GM13977 (cell line): ENCODE measurements at regions not wholly inside any gene's neighbourhood (a gene's known extent, or its start where the extent isn't known, plus 50 kb on each side); places are given as distances from the start of the nearest gene placed in this dataset.

Experiments used
- DNase-seq: peaks from one replicate; pipeline ENCODE4 v3.0.0; 2012; ENCODE audit warnings: low spot score
- CTCF ChIP-seq: IDR thresholded peaks from 2 replicates; pipeline ENCODE4 v1.5.1; 2012; ENCODE audit warnings: mild to moderate bottlenecking, control low read depth; ENCODE audit not compliant: insufficient read depth; ENCODE audit errors: extremely low read depth, missing control alignments
- in situ Hi-C: fragments of 300-500 bp; cut with MboI; formaldehyde crosslinking; loops from one replicate; pipeline ENCODE4 v1.12.0; 2022; ENCODE audit warnings: low sequenced_read_pairs, low pct_unique_long_range_greater_than_20kb, mixed read lengths, inconsistent platforms; ENCODE audit not compliant: unreplicated experiment

GRCh38 chr17:83183951-83184506 is 104.6 kb downstream of the METRNL start:
- in situ Hi-C loops: no loop called here
- no peak for TF ChIP-seq CTCF
- DNase-seq: no peak

- no peak for DNase-seq
- no peak for TF ChIP-seq CTCF
- in situ Hi-C loops: no loop called here
Observed at GRCh38 chr17:83185023-83186002, 105.9 kb downstream of the METRNL start.

- no peak for TF ChIP-seq CTCF
- in situ Hi-C loops: no loop called here
- DNase-seq: no peak
Observed at GRCh38 chr17:83186226-83186625, 106.8 kb downstream of the METRNL start.

- no peak for TF ChIP-seq CTCF
- in situ Hi-C loops: no loop called here
- no peak for DNase-seq
Observed at GRCh38 chr17:83186751-83187421, 107.5 kb downstream of the METRNL start.

- no peak for DNase-seq
- in situ Hi-C loops: no loop called here
- TF ChIP-seq CTCF: no peak
Observed at GRCh38 chr17:83187782-83188311, 108.4 kb downstream of the METRNL start.
